ENCODE measurements at regions not wholly inside any gene's neighbourhood (a gene's known extent, or its start where the extent isn't known, plus 50 kb on each side); places are given as distances from the start of the nearest gene placed in this dataset.
A peak's percentile ranks its signal among the peaks of the same experiment; 100 is the strongest.

DNA sequence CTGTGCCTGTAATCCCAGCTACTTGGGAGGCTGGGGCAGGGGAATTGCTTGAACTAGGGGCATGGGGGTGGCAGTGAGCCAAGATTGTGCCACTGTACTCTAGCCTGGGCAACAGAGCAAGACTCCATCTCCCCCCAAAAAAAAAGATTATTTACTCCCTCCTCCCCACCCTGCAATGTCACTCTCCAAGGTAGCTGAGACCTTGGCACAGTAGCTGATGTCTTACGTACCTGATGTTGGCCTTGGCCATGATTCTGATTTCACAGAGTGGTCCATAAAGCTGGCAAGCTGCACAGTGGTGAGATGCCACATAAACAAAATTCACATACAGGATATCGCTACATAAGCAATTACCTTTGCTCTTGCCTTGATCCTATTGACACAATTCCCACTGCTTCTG, 108.5 kb downstream of the CAVIN4 start:
- H3K23ac ChIP-seq (ENCODE audit: low read length) = no peak overlapping the region
- H3K27ac ChIP-seq (ENCODE audit: low read depth, low read length) = no peak overlapping the region
- H3K9ac ChIP-seq (ENCODE audit: low read length) = no peak overlapping the region
- no peak overlapping the region for H2BK12ac ChIP-seq (ENCODE audit: low read length)
- H3K4me3 ChIP-seq (ENCODE audit: low read depth, low read length) = no peak overlapping the region
- H2AFZ ChIP-seq (ENCODE audit: insufficient read depth, low read length, poor library complexity) = no peak overlapping the region
- WGBS (ENCODE audit: extremely low coverage, insufficient coverage, insufficient read length) = no CpG with 5 or more reads among the region's 2 CpGs
- H3K4me2 ChIP-seq (ENCODE audit: low read length) = no peak overlapping the region
- H3K79me1 ChIP-seq (ENCODE audit: low read length) = no peaks in the 10 kb centered on the region
- H4K91ac ChIP-seq (ENCODE audit: low read depth, low read length) = no peak overlapping the region
- no peak overlapping the region for H2BK5ac ChIP-seq (ENCODE audit: low read depth, low read length, poor library complexity)
- H2BK120ac ChIP-seq (ENCODE audit: insufficient read depth, low read length, poor library complexity) = no peak overlapping the region
- H3K14ac ChIP-seq (ENCODE audit: low read length) = no peak overlapping the region
- H3K27me3 ChIP-seq (ENCODE audit: insufficient read depth, low read length) = no peaks in the 10 kb centered on the region
- no peaks in the 10 kb centered on the region for H3K4me1 ChIP-seq (ENCODE audit: control insufficient read depth in 1 of 2, insufficient read depth in 2 of 2, low read length in 2 of 2)
- DNase-seq = no peak
- H3K4ac ChIP-seq (ENCODE audit: low read depth, low read length) = no peak overlapping the region
- no peak overlapping the region for H2AK5ac ChIP-seq (ENCODE audit: low read length)
- no peak overlapping the region for H4K12ac ChIP-seq (ENCODE audit: low read depth, low read length)
- H3K36me3 ChIP-seq (ENCODE audit: control insufficient read depth in 1 of 2, insufficient read depth in 2 of 2, low read length in 2 of 2) = no peaks in the 10 kb centered on the region
- H3K18ac ChIP-seq (ENCODE audit: low read length) = no peak overlapping the region
- H3K9me3 ChIP-seq (ENCODE audit: insufficient read depth, low read depth, low read length) = no peaks in the 10 kb centered on the region
- H3K79me2 ChIP-seq (ENCODE audit: control insufficient read depth, insufficient read depth, low read length, poor library complexity) = no peaks in the 10 kb centered on the region
- H4K8ac ChIP-seq (ENCODE audit: low read depth, low read length) = no peak overlapping the region

DNA sequence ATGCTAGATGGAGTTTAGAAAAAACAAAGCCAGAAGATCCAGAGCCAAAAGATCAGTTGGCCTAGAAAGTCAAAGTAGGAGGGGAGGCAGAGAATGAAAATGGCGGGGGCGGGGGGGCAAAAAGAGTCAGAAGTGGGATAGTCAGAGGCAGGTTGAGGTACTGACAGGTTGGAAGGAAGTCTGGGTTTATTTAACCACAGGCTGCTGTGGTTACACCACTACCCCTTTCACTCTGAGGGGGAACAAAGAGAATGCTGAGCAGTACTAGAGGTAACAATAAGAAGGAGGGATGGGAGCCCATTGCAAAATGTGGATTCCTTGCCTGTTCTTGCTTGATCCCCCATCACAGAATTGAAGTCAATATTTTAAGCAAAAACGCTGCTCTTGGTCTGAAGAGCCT, 111.8 kb downstream of the CAVIN4 start:
- no peak overlapping the region for H3K9ac ChIP-seq (ENCODE audit: low read length)

DNA sequence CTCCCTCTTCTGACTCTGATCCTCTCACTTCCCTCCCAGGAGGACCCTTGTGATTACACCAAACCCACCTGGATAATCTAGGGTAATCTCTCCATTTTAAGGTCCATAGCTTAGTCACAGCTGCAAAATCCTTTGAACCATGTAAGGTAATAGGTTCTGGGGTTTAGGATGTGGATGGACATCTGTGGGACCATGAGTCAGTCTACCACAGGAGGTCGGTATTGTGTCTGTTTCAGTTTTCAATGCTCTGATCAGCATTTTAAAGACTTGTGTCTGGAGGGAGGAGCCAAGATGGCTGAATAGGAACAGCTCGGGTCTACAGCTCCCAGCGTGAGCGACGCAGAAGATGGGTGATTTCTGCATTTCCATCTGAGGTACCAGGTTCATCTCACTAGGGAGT, 112.6 kb downstream of the CAVIN4 start:
- H3K27ac ChIP-seq (ENCODE audit: low read depth, low read length) = no peak overlapping the region
- H3K4me2 ChIP-seq (ENCODE audit: low read length) = no peak overlapping the region
- WGBS (ENCODE audit: extremely low coverage, insufficient coverage, insufficient read length) = no CpG with 5 or more reads among the region's 5 CpGs
- no peak overlapping the region for H4K91ac ChIP-seq (ENCODE audit: low read depth, low read length)
- no peaks in the 10 kb centered on the region for H3K27me3 ChIP-seq (ENCODE audit: insufficient read depth, low read length)
- no peak overlapping the region for H3K14ac ChIP-seq (ENCODE audit: low read length)
- no peak overlapping the region for H2AFZ ChIP-seq (ENCODE audit: insufficient read depth, low read length, poor library complexity)
- no peaks in the 10 kb centered on the region for H3K79me1 ChIP-seq (ENCODE audit: low read length)
- H3K18ac ChIP-seq (ENCODE audit: low read length) = no peak overlapping the region
- DNase-seq = no peak
- H2BK120ac ChIP-seq (ENCODE audit: insufficient read depth, low read length, poor library complexity) = no peak overlapping the region
- no peak overlapping the region for H2AK5ac ChIP-seq (ENCODE audit: low read length)
- H3K23ac ChIP-seq (ENCODE audit: low read length) = peak overlapping the region; percentile 61
- H3K4me3 ChIP-seq (ENCODE audit: low read depth, low read length) = no peak overlapping the region
- H4K8ac ChIP-seq (ENCODE audit: low read depth, low read length) = no peak overlapping the region
- H4K12ac ChIP-seq (ENCODE audit: low read depth, low read length) = no peak overlapping the region
- H3K79me2 ChIP-seq (ENCODE audit: control insufficient read depth, insufficient read depth, low read length, poor library complexity) = no peaks in the 10 kb centered on the region
- H3K4ac ChIP-seq (ENCODE audit: low read depth, low read length) = no peak overlapping the region
- no peak overlapping the region for H2BK5ac ChIP-seq (ENCODE audit: low read depth, low read length, poor library complexity)
- no peak overlapping the region for H2BK12ac ChIP-seq (ENCODE audit: low read length)
- H3K9me3 ChIP-seq (ENCODE audit: insufficient read depth, low read depth, low read length) = no peaks in the 10 kb centered on the region
- H3K4me1 ChIP-seq (ENCODE audit: control insufficient read depth in 1 of 2, insufficient read depth in 2 of 2, low read length in 2 of 2) = no peaks in the 10 kb centered on the region
- H3K36me3 ChIP-seq (ENCODE audit: control insufficient read depth in 1 of 2, insufficient read depth in 2 of 2, low read length in 2 of 2) = no peaks in the 10 kb centered on the region
- H3K9ac ChIP-seq (ENCODE audit: low read length) = no peak overlapping the region

More for the DNA sequence above, 111.8 kb downstream of the CAVIN4 start:
- Histone ChIP-seq H3K27ac (ENCODE audit: low read depth, low read length) (no peak overlapping the region), H3K27me3 (ENCODE audit: insufficient read depth, low read length) (no peaks in the 10 kb centered on the region), H3K14ac (ENCODE audit: low read length) (no peak overlapping the region), H3K4me3 (ENCODE audit: low read depth, low read length) (no peak overlapping the region), H4K8ac (ENCODE audit: low read depth, low read length) (no peak overlapping the region), H3K4me1 (ENCODE audit: control insufficient read depth in 1 of 2, insufficient read depth in 2 of 2, low read length in 2 of 2) (no peaks in the 10 kb centered on the region), H2AFZ (ENCODE audit: insufficient read depth, low read length, poor library complexity) (no peak overlapping the region), H2BK120ac (ENCODE audit: insufficient read depth, low read length, poor library complexity) (no peak overlapping the region), H2AK5ac (ENCODE audit: low read length) (no peak overlapping the region), H3K79me1 (ENCODE audit: low read length) (no peaks in the 10 kb centered on the region), H3K4me2 (ENCODE audit: low read length) (no peak overlapping the region), H3K79me2 (ENCODE audit: control insufficient read depth, insufficient read depth, low read length, poor library complexity) (no peaks in the 10 kb centered on the region), H2BK12ac (ENCODE audit: low read length) (no peak overlapping the region), H4K91ac (ENCODE audit: low read depth, low read length) (no peak overlapping the region), H3K36me3 (ENCODE audit: control insufficient read depth in 1 of 2, insufficient read depth in 2 of 2, low read length in 2 of 2) (no peaks in the 10 kb centered on the region), H3K9me3 (ENCODE audit: insufficient read depth, low read depth, low read length) (no peaks in the 10 kb centered on the region), H4K12ac (ENCODE audit: low read depth, low read length) (no peak overlapping the region), H3K4ac (ENCODE audit: low read depth, low read length) (no peak overlapping the region), H2BK5ac (ENCODE audit: low read depth, low read length, poor library complexity) (no peak overlapping the region), H3K23ac (ENCODE audit: low read length) (no peak overlapping the region), H3K18ac (ENCODE audit: low read length) (no peak overlapping the region)
- no CpG with 5 or more reads among the region's 3 CpGs for WGBS (ENCODE audit: extremely low coverage, insufficient coverage, insufficient read length)
- DNase-seq = no peak

DNA sequence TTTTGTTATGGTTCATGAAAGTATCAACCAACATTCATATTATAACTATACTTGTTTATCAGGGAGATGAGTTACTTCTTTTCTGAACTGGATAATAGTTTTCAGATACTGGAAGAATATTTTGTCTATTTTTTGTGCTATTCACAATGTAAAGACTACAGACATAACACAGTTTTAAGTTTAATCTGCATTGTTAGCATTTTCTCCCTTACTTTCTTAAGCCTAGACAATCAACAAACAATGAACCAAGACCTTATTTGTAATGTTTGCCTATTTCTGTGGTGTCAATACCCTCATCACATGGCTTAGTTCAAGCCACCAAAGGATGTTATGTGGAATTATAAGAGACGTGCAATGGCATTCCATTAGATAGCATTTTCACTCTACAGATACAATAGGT, 119.5 kb downstream of the CAVIN4 start:
- Histone ChIP-seq H4K8ac (ENCODE audit: low read depth, low read length) (no peak overlapping the region), H3K4me3 (ENCODE audit: low read depth, low read length) (no peak overlapping the region)

More for the DNA sequence above, 119.5 kb downstream of the CAVIN4 start:
- no peak overlapping the region for H3K9ac ChIP-seq (ENCODE audit: low read length)
- H2BK120ac ChIP-seq (ENCODE audit: insufficient read depth, low read length, poor library complexity) = no peak overlapping the region
- H2BK12ac ChIP-seq (ENCODE audit: low read length) = no peak overlapping the region
- H3K4me1 ChIP-seq (ENCODE audit: control insufficient read depth in 1 of 2, insufficient read depth in 2 of 2, low read length in 2 of 2) = no peaks in the 10 kb centered on the region
- H4K12ac ChIP-seq (ENCODE audit: low read depth, low read length) = no peak overlapping the region
- no peak overlapping the region for H2BK5ac ChIP-seq (ENCODE audit: low read depth, low read length, poor library complexity)
- H4K91ac ChIP-seq (ENCODE audit: low read depth, low read length) = no peak overlapping the region
- H3K23ac ChIP-seq (ENCODE audit: low read length) = no peak overlapping the region
- no peak overlapping the region for H2AK5ac ChIP-seq (ENCODE audit: low read length)
- H3K14ac ChIP-seq (ENCODE audit: low read length) = no peak overlapping the region
- DNase-seq = no peak
- no peak overlapping the region for H3K27ac ChIP-seq (ENCODE audit: low read depth, low read length)
- no peak overlapping the region for H2AFZ ChIP-seq (ENCODE audit: insufficient read depth, low read length, poor library complexity)
- WGBS (ENCODE audit: extremely low coverage, insufficient coverage, insufficient read length) = no CpG with 5 or more reads among the region's 1 CpG
- no peaks in the 10 kb centered on the region for H3K9me3 ChIP-seq (ENCODE audit: insufficient read depth, low read depth, low read length)
- H3K4ac ChIP-seq (ENCODE audit: low read depth, low read length) = no peak overlapping the region
- no peaks in the 10 kb centered on the region for H3K36me3 ChIP-seq (ENCODE audit: control insufficient read depth in 1 of 2, insufficient read depth in 2 of 2, low read length in 2 of 2)
- H3K4me2 ChIP-seq (ENCODE audit: low read length) = no peak overlapping the region
- H3K27me3 ChIP-seq (ENCODE audit: insufficient read depth, low read length) = no peaks in the 10 kb centered on the region
- no peaks in the 10 kb centered on the region for H3K79me2 ChIP-seq (ENCODE audit: control insufficient read depth, insufficient read depth, low read length, poor library complexity)
- no peak overlapping the region for H3K18ac ChIP-seq (ENCODE audit: low read length)
- H3K79me1 ChIP-seq (ENCODE audit: low read length) = no peaks in the 10 kb centered on the region

Data from trophoblast cell (in vitro differentiated cells and primary cell).